WTC11 (cell line): ENCODE measurements at regions not wholly inside any gene's neighbourhood (a gene's known extent, or its start where the extent isn't known, plus 50 kb on each side); places are given as distances from the start of the nearest gene placed in this dataset.
"Not testable (repeated sequence)": the region's sequence is repeated elsewhere in the genome, so short reads cannot be mapped to it uniquely, and the experiment has no call there.

Experiments used
- ATAC-seq: fragments of 200-7000 bp; cut with Tn5 transposase; 2 replicates; pipeline ENCODE4 v1.10.0; 2021; ENCODE audit warnings: mild to moderate bottlenecking, moderate library complexity
- CTCF ChIA-PET: fragments of 300-600 bp; sonication (Branson Sonifier 250); formaldehyde crosslinking; loops from one replicate; lab custom pipeline; 2021; ENCODE audit warnings: antibody characterized with exemption; lab: Charles Lee
- POLR2A ChIA-PET: fragments of 350-600 bp; sonication (Branson Sonifier 250); formaldehyde crosslinking; loops from one replicate; lab custom pipeline; 2021; ENCODE audit warnings: antibody characterized with exemption; lab: Charles Lee
- DNase-seq: peaks from one replicate; pipeline ENCODE4 v3.0.0; 2021; ENCODE audit warnings: low spot score
- H3K27ac Mint-ChIP-seq: 2 replicates; pipeline ENCODE4 v1.8.0; 2021; ENCODE audit warnings: mixed read lengths
- H3K27me3 Mint-ChIP-seq: 2 replicates; pipeline ENCODE4 v1.8.0; 2021; ENCODE audit warnings: low read depth, mild to moderate bottlenecking, moderate library complexity, mixed read lengths
- H3K36me3 Mint-ChIP-seq: 2 replicates; pipeline ENCODE4 v1.8.0; 2021; ENCODE audit warnings: mixed read lengths
- H3K4me1 Mint-ChIP-seq: 2 replicates; pipeline ENCODE4 v1.8.0; 2022; ENCODE audit warnings: mixed read lengths
- H3K4me3 Mint-ChIP-seq: 2 replicates; pipeline ENCODE4 v1.8.0; 2021; ENCODE audit warnings: mild to moderate bottlenecking, moderate library complexity, mixed read lengths
- H3K9me3 Mint-ChIP-seq: 2 replicates; pipeline ENCODE4 v1.8.0; 2021; ENCODE audit warnings: mixed read lengths
- AR ChIP-seq: fragments of 250-450 bp; sonication (Bioruptor Pico); IDR thresholded peaks from 2 replicates; pipeline ENCODE4 v1.9.0; 2021; ENCODE audit warnings: mild to moderate bottlenecking
- CREB1 ChIP-seq: sonication (generic); formaldehyde crosslinking; IDR thresholded peaks from 2 replicates; pipeline ENCODE4 v1.8.0; 2023; ENCODE audit warnings: mild to moderate bottlenecking, missing genetic modification reagents
- IRF2 ChIP-seq: sonication (generic); formaldehyde crosslinking; IDR thresholded peaks from 2 replicates; pipeline ENCODE4 v1.8.0; 2022; ENCODE audit warnings: low read depth, missing genetic modification reagents, borderline replicate concordance
- JUN ChIP-seq: sonication (generic); formaldehyde crosslinking; IDR thresholded peaks from 2 replicates; pipeline ENCODE4 v1.8.0; 2023; ENCODE audit warnings: mild to moderate bottlenecking, missing genetic modification reagents
- NFATC4 ChIP-seq: fragments of 250-450 bp; sonication (Bioruptor Pico); IDR thresholded peaks from 2 replicates; pipeline ENCODE4 v1.9.0; 2021; ENCODE audit warnings: mild to moderate bottlenecking
- NFE2L1 ChIP-seq: sonication (generic); formaldehyde crosslinking; IDR thresholded peaks from 2 replicates; pipeline ENCODE4 v1.8.1; 2023; ENCODE audit warnings: missing genetic modification reagents
- NR1H2 ChIP-seq: sonication (generic); formaldehyde crosslinking; IDR thresholded peaks from 2 replicates; pipeline ENCODE4 v1.9.0; 2021; ENCODE audit warnings: mild to moderate bottlenecking, moderate library complexity, missing genetic modification reagents
- RORB ChIP-seq: fragments of 250-450 bp; sonication (Bioruptor Pico); IDR thresholded peaks from 2 replicates; pipeline ENCODE4 v1.9.0; 2021; ENCODE audit warnings: mild to moderate bottlenecking
- TCF7 ChIP-seq: sonication (generic); formaldehyde crosslinking; IDR thresholded peaks from 2 replicates; pipeline ENCODE4 v1.8.0; 2022; ENCODE audit warnings: mild to moderate bottlenecking, low read depth, missing genetic modification reagents, moderate library complexity
- TP53 ChIP-seq: sonication (generic); formaldehyde crosslinking; IDR thresholded peaks from 2 replicates; pipeline ENCODE4 v1.8.1; 2023; ENCODE audit warnings: mild to moderate bottlenecking, missing genetic modification reagents
- USF1 ChIP-seq: sonication (generic); formaldehyde crosslinking; IDR thresholded peaks from 2 replicates; pipeline ENCODE4 v1.8.0; 2022; ENCODE audit warnings: mild to moderate bottlenecking, missing genetic modification reagents
- ZNF425 ChIP-seq: fragments of 250-450 bp; sonication (Bioruptor Pico); conservative IDR thresholded peaks from 2 replicates; pipeline ENCODE4 v1.9.0; 2021; ENCODE audit warnings: mild to moderate bottlenecking
- ZNF512 ChIP-seq: sonication (generic); formaldehyde crosslinking; IDR thresholded peaks from 2 replicates; pipeline ENCODE4 v1.8.1; 2022; ENCODE audit warnings: missing genetic modification reagents, borderline replicate concordance
- ZNF532 ChIP-seq: fragments of 250-450 bp; sonication (Bioruptor Pico); IDR thresholded peaks from 2 replicates; pipeline ENCODE4 v1.9.0; 2021; ENCODE audit warnings: mild to moderate bottlenecking, borderline replicate concordance
- TF ChIP-seq, protein P1 (sequence below): fragments of 250-450 bp; sonication (Bioruptor Pico); IDR thresholded peaks from 2 replicates; pipeline ENCODE4 v1.9.0; 2021; ENCODE audit warnings: mild to moderate bottlenecking
- TF ChIP-seq, protein P2 (sequence below): sonication (generic); formaldehyde crosslinking; IDR thresholded peaks from 2 replicates; pipeline ENCODE4 v1.8.0; 2023; ENCODE audit warnings: missing genetic modification reagents

DNA sequence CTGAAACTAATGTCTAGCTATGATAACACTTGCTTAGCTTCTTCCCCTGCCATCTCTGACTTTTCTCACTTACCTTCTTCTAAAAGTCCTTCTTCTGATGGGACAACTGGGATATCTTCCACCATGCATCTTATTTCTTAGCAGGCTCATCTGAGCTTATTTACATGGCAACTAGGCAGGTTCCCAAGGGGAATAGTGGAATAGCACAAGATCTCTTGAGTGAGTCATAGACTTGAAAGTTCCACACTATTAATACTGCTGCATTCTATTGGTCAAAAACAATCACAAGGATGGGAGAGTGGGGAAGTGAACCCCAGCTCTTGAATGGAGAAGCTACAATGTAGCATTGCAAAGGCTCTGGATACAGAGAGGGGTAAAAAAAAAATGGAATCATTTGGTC, 142.1 kb downstream of the HAO1 start (continued):
- no peak for TF ChIP-seq ZNF532 (CRISPR knock-in tag)

DNA sequence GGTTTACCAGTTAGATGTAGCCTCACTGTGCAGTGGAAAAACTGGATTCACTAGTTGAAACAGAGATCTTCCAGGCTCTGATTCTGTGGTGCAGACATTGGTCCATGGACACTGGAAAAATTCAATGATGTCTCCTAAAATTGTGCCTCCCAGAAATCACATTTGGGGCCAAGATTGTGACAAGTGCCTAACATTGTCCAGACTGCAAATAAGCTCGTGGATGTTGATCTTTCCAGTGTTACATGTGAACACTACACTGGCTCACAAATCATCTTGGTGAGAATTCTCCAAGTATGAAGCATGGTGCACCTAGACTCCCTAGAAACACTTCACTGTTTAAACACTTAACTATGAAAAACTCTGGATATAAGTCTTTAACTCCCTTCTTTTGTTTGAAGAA, 140.4 kb downstream of the HAO1 start:
- Mint-ChIP-seq H3K4me3 (no peak overlapping the region), H3K36me3 (no peaks in the 10 kb centered on the region), H3K27ac (no peak overlapping the region)
- TF ChIP-seq IRF2 (no peak), NFATC4 (CRISPR knock-in tag) (no peak), ZNF425 (CRISPR knock-in tag) (no peak), AR (CRISPR knock-in tag) (no peak)
- TF ChIP-seq, all 79 proteins: peak for 0
- DNase-seq = no peak
- CTCF ChIA-PET = no interaction called here
- Mint-ChIP-seq H3K4me1 (no peaks in the 10 kb centered on the region), H3K9me3 (peaks cover 22% of the 10 kb centered on the region), H3K27me3 (peaks cover 24% of the 10 kb centered on the region)
- ATAC-seq = no peak
- POLR2A ChIA-PET = no interaction called here

GRCh38 chr20:7803411-7804151, 136.7 kb downstream of the HAO1 start:
- ATAC-seq = peak; percentile 55; the same call in 1 of the 2 replicates
- CTCF ChIA-PET, H3K4me1 Mint-ChIP-seq, POLR2A ChIA-PET, H3K27ac Mint-ChIP-seq: not testable (repeated sequence)
- H3K36me3 Mint-ChIP-seq = peaks cover 13% of the 10 kb centered on the region
- peak; percentile 26 for DNase-seq
- H3K9me3 Mint-ChIP-seq = peaks cover 48% of the 10 kb centered on the region
- peak overlapping the region; percentile 55 for H3K4me3 Mint-ChIP-seq
- peaks cover 46% of the 10 kb centered on the region for H3K27me3 Mint-ChIP-seq

DNA sequence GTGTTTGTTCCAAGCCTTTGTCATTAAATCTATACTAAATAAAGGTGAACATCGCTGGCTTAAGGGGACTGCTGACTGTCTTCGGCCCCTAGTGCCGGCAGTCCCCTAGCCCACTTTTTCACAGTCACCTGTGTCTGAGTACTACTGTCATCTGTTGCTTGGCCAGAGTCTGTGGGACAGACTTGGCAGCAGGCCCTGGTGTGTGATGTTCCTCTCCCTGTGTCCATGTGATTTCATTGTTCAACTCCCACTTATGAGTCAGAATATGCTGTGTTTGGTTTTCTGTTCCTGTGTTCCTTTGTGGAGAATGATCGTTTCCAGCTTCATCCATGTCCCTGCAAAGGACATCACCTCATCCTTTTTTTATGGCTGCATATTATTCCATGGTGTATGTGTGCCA, 133.4 kb downstream of the HAO1 start:
- Mint-ChIP-seq H3K27me3 (peaks cover 58% of the 10 kb centered on the region), H3K4me1 (no peaks in the 10 kb centered on the region), H3K27ac (no peak overlapping the region), H3K36me3 (peaks cover 21% of the 10 kb centered on the region), H3K9me3 (peaks cover 74% of the 10 kb centered on the region), H3K4me3 (no peak overlapping the region)
- POLR2A ChIA-PET = no interaction called here
- CTCF ChIA-PET = no interaction called here
- DNase-seq (no peak), ATAC-seq (no peak)
- TF ChIP-seq NR1H2 (no peak), NFE2L1 (CRISPR knock-in tag) (no peak), JUN (CRISPR knock-in tag) (no peak), ZNF512 (no peak), CREB1 (CRISPR knock-in tag) (no peak), USF1 (CRISPR knock-in tag) (no peak), RORB (no peak), TCF7 (CRISPR knock-in tag) (no peak), TP53 (CRISPR knock-in tag) (no peak)
- TF ChIP-seq, protein P1, sequence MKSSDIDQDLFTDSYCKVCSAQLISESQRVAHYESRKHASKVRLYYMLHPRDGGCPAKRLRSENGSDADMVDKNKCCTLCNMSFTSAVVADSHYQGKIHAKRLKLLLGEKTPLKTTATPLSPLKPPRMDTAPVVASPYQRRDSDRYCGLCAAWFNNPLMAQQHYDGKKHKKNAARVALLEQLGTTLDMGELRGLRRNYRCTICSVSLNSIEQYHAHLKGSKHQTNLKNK = no peak
- TF ChIP-seq, protein P2, sequence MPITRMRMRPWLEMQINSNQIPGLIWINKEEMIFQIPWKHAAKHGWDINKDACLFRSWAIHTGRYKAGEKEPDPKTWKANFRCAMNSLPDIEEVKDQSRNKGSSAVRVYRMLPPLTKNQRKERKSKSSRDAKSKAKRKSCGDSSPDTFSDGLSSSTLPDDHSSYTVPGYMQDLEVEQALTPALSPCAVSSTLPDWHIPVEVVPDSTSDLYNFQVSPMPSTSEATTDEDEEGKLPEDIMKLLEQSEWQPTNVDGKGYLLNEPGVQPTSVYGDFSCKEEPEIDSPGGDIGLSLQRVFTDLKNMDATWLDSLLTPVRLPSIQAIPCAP (CRISPR knock-in tag) = no peak
